GM18502 (cell line): ENCODE measurements at regions not wholly inside any gene's neighbourhood (a gene's known extent, or its start where the extent isn't known, plus 50 kb on each side); places are given as distances from the start of the nearest gene placed in this dataset.
"Not testable (repeated sequence)": the region's sequence is repeated elsewhere in the genome, so short reads cannot be mapped to it uniquely, and the experiment has no call there.

Experiments
- ATAC-seq: cut with Tn5 transposase; IDR thresholded peaks from one replicate; pipeline ENCODE4 v1.9.1; 2021; ENCODE audit warnings: mild to moderate bottlenecking; ENCODE audit not compliant: unreplicated experiment, poor library complexity

GRCh38 chr3:124351430-124352148 lies 359.7 kb upstream of the ROPN1 start:
- no peak for ATAC-seq

- no peak for ATAC-seq
Observed at GRCh38 chr3:124352149-124352539, 360.2 kb upstream of the ROPN1 start.

- ATAC-seq, result no peak
Observed at GRCh38 chr3:124353691-124354090, 361.8 kb upstream of the ROPN1 start.

- no peak for ATAC-seq
Observed at GRCh38 chr3:124354150-124354549, 362.2 kb upstream of the ROPN1 start.

GRCh38 chr3:124358156-124358555 lies 366.2 kb upstream of the ROPN1 start:
- no peak for ATAC-seq

GRCh38 chr3:124360155-124360554 lies 368.2 kb upstream of the ROPN1 start:
- no peak for ATAC-seq

- no peak for ATAC-seq
Observed at GRCh38 chr3:124360563-124360962, 368.6 kb upstream of the ROPN1 start.

GRCh38 chr3:124361566-124361965 lies 368.7 kb upstream of the UMPS start:
- ATAC-seq, result no peak

- no peak for ATAC-seq
Observed at GRCh38 chr3:124362455-124362854, 367.8 kb upstream of the UMPS start.

- no peak for ATAC-seq
Observed at GRCh38 chr3:124363476-124363875, 366.8 kb upstream of the UMPS start.

GRCh38 chr3:124364317-124365020 lies 365.8 kb upstream of the UMPS start:
- ATAC-seq, result no peak

- not testable (repeated sequence) for ATAC-seq
Observed at GRCh38 chr3:124366655-124367054, 363.6 kb upstream of the UMPS start.

- ATAC-seq, result no peak
Observed at GRCh38 chr3:124372775-124373174, 357.5 kb upstream of the UMPS start.

GRCh38 chr3:124373524-124373923 lies 356.7 kb upstream of the UMPS start:
- ATAC-seq, result peak; percentile 75

- ATAC-seq, result no peak
Observed at GRCh38 chr3:124374583-124374982, 355.7 kb upstream of the UMPS start.

GRCh38 chr3:124381575-124382333 lies 348.5 kb upstream of the UMPS start:
- ATAC-seq, result no peak

GRCh38 chr3:124383051-124383450 lies 347.2 kb upstream of the UMPS start:
- ATAC-seq, result no peak

- ATAC-seq, result no peak
Observed at GRCh38 chr3:124383846-124384466, 346.3 kb upstream of the UMPS start.

- ATAC-seq, result no peak
Observed at GRCh38 chr3:124384527-124384926, 345.7 kb upstream of the UMPS start.

- no peak for ATAC-seq
Observed at GRCh38 chr3:124385996-124386395, 344.3 kb upstream of the UMPS start.
